ENCODE measurements at regions not wholly inside any gene's neighbourhood (a gene's known extent, or its start where the extent isn't known, plus 50 kb on each side); places are given as distances from the start of the nearest gene placed in this dataset.
"Not testable (repeated sequence)": the region's sequence is repeated elsewhere in the genome, so short reads cannot be mapped to it uniquely, and the experiment has no call there.

DNA sequence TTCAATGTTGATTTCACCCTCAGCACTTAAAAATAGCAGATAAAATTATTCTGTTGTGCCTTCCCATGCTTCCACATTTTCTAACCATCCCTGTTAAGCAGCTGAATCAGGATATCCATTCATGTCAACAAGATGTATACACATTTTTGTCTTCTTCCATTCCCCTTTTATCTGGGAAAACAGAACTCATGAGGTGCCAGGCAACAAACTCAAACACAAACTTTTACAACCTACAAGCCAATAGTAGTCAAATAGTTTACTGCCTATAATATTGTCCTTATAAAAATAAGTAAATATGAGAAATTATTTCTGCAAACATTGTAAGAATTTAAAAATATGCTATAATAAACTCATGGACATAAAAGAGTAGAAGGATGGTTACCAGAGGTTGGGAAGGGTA is 1569.8 kb downstream of the REEP3 start:
- H3K36me3 Mint-ChIP-seq: no peaks in the 10 kb centered on the region
- H3K9me3 Mint-ChIP-seq: peaks cover 23% of the 10 kb centered on the region
- TF ChIP-seq, protein P1, sequence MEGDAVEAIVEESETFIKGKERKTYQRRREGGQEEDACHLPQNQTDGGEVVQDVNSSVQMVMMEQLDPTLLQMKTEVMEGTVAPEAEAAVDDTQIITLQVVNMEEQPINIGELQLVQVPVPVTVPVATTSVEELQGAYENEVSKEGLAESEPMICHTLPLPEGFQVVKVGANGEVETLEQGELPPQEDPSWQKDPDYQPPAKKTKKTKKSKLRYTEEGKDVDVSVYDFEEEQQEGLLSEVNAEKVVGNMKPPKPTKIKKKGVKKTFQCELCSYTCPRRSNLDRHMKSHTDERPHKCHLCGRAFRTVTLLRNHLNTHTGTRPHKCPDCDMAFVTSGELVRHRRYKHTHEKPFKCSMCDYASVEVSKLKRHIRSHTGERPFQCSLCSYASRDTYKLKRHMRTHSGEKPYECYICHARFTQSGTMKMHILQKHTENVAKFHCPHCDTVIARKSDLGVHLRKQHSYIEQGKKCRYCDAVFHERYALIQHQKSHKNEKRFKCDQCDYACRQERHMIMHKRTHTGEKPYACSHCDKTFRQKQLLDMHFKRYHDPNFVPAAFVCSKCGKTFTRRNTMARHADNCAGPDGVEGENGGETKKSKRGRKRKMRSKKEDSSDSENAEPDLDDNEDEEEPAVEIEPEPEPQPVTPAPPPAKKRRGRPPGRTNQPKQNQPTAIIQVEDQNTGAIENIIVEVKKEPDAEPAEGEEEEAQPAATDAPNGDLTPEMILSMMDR (IDR thresholded peaks at IDR 0.05; ENCODE audit: unreplicated experiment): no peak
- H3K4me3 Mint-ChIP-seq: no peak overlapping the region
- no peak for DNase-seq (ENCODE audit: low spot score in 2 of 2, unreplicated experiment in 2 of 2)
- H3K4me1 Mint-ChIP-seq: no peaks in the 10 kb centered on the region
- H3K27me3 Mint-ChIP-seq (ENCODE audit: low read depth): no peaks in the 10 kb centered on the region
- H3K27ac Mint-ChIP-seq: no peak overlapping the region

DNA sequence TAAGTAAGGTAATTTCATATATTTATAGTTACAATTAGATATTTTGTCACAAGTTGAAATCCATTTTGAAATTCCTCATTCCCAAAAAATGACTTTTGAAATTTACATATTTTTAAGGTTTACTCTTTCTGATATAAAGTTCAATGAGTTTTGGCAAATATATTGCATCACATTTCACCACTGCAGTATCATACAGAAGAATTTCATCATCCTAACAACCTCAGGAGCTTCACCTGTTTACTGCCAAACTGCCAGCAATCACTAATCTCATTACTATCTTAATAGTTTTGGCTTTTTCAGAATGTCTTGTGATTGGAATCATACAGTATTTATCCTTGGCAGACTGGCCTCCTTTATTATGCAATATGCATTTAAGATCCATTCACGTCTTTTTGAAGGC is 1578.9 kb downstream of the REEP3 start:
- Mint-ChIP-seq H3K27ac (no peak overlapping the region), H3K4me3 (no peak overlapping the region), H3K9me3 (peaks cover 11% of the 10 kb centered on the region), H3K4me1 (no peaks in the 10 kb centered on the region), H3K36me3 (peaks cover 3% of the 10 kb centered on the region), H3K27me3 (ENCODE audit: low read depth) (no peaks in the 10 kb centered on the region)
- TF ChIP-seq, protein P1 (IDR thresholded peaks at IDR 0.05; ENCODE audit: unreplicated experiment): no peak
- DNase-seq (ENCODE audit: low spot score in 2 of 2, unreplicated experiment in 2 of 2): no peak

DNA sequence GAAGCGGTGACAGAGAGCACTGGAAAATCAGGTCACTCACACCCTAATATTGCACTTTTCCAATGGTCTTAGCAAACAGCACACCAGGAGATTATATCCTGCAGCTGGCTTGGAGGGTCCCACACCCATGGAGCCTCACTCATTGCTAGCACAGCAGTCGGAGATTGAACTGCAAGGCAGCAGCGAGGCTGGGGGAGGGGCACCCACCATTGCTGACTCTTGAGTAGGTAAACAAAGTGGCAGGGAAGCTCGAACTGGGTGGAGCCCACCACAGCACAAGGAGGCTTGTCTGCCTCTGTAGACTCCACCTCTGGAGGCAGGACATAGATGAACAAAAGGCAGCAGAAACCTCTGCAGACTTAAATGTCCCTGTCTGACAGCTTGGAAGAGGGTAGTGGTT is 1579.7 kb downstream of the REEP3 start:
- not testable (repeated sequence) for H3K4me1 Mint-ChIP-seq; H3K27ac Mint-ChIP-seq; DNase-seq (ENCODE audit: low spot score in 2 of 2, unreplicated experiment in 2 of 2); H3K36me3 Mint-ChIP-seq; H3K27me3 Mint-ChIP-seq (ENCODE audit: low read depth); H3K4me3 Mint-ChIP-seq
- peaks cover 13% of the 10 kb centered on the region for H3K9me3 Mint-ChIP-seq

- peaks cover 27% of the 10 kb centered on the region for H3K9me3 Mint-ChIP-seq
- H3K36me3 Mint-ChIP-seq: no peaks in the 10 kb centered on the region
- no peaks in the 10 kb centered on the region for H3K27me3 Mint-ChIP-seq (ENCODE audit: low read depth)
- no peak overlapping the region for H3K27ac Mint-ChIP-seq
- H3K4me3 Mint-ChIP-seq: no peak overlapping the region
- DNase-seq (ENCODE audit: low spot score in 2 of 2, unreplicated experiment in 2 of 2): no peak
- TF ChIP-seq, protein P1 (IDR thresholded peaks at IDR 0.05; ENCODE audit: unreplicated experiment): no peak
- H3K4me1 Mint-ChIP-seq: no peaks in the 10 kb centered on the region
Observed at GRCh38 chr10:65110009-65110408, 1588.8 kb downstream of the REEP3 start.

GRCh38 chr10:65111059-65111458 is 1589.9 kb downstream of the REEP3 start:
- DNase-seq (ENCODE audit: low spot score in 2 of 2, unreplicated experiment in 2 of 2); H3K4me1 Mint-ChIP-seq; H3K4me3 Mint-ChIP-seq; H3K27ac Mint-ChIP-seq; H3K36me3 Mint-ChIP-seq; H3K27me3 Mint-ChIP-seq (ENCODE audit: low read depth): not testable (repeated sequence)
- H3K9me3 Mint-ChIP-seq: peaks cover 23% of the 10 kb centered on the region

GRCh38 chr10:65112573-65112972 is 1591.4 kb downstream of the REEP3 start:
- peaks cover 16% of the 10 kb centered on the region for H3K9me3 Mint-ChIP-seq
- no peak for DNase-seq (ENCODE audit: low spot score in 2 of 2, unreplicated experiment in 2 of 2)
- TF ChIP-seq, protein P1 (IDR thresholded peaks at IDR 0.05; ENCODE audit: unreplicated experiment): no peak
- no peaks in the 10 kb centered on the region for H3K36me3 Mint-ChIP-seq
- H3K27me3 Mint-ChIP-seq (ENCODE audit: low read depth): no peaks in the 10 kb centered on the region
- H3K27ac Mint-ChIP-seq: no peak overlapping the region
- no peak overlapping the region for H3K4me3 Mint-ChIP-seq
- H3K4me1 Mint-ChIP-seq: no peaks in the 10 kb centered on the region

GRCh38 chr10:65123120-65123519 is 1601.9 kb downstream of the REEP3 start:
- TF ChIP-seq, protein P1 (IDR thresholded peaks at IDR 0.05; ENCODE audit: unreplicated experiment): no peak
- no peak for DNase-seq (ENCODE audit: low spot score in 2 of 2, unreplicated experiment in 2 of 2)
- Mint-ChIP-seq H3K9me3 (peaks cover 12% of the 10 kb centered on the region), H3K4me3 (no peak overlapping the region), H3K36me3 (no peaks in the 10 kb centered on the region), H3K27ac (no peak overlapping the region), H3K4me1 (no peaks in the 10 kb centered on the region), H3K27me3 (ENCODE audit: low read depth) (no peaks in the 10 kb centered on the region)

All from mesothelial cell of epicardium (in vitro differentiated cells).